ENCODE measurements at regions not wholly inside any gene's neighbourhood (a gene's known extent, or its start where the extent isn't known, plus 50 kb on each side); places are given as distances from the start of the nearest gene placed in this dataset.

- DNase-seq (ENCODE audit: low spot score), result no peak
- in situ Hi-C loops (cut with MboI; ENCODE audit: low pct_unique_long_range_greater_than_20kb, low sequenced_read_pairs, unreplicated experiment), result no loop called here
- no peak for TF ChIP-seq CTCF (IDR thresholded peaks at IDR 0.05; ENCODE audit: extremely low read depth, insufficient read depth, missing control alignments)
Observed at GRCh38 chr4:114458728-114459127, 139.9 kb upstream of the UGT8 start.

GRCh38 chr4:114464726-114465272 lies 133.8 kb upstream of the UGT8 start:
- no peak for DNase-seq (ENCODE audit: low spot score)
- TF ChIP-seq CTCF (IDR thresholded peaks at IDR 0.05; ENCODE audit: extremely low read depth, insufficient read depth, missing control alignments), result no peak
- in situ Hi-C loops (cut with MboI; ENCODE audit: low pct_unique_long_range_greater_than_20kb, low sequenced_read_pairs, unreplicated experiment), result no loop called here

GRCh38 chr4:114465766-114466165 lies 132.8 kb upstream of the UGT8 start:
- no peak for TF ChIP-seq CTCF (IDR thresholded peaks at IDR 0.05; ENCODE audit: extremely low read depth, insufficient read depth, missing control alignments)
- in situ Hi-C loops (cut with MboI; ENCODE audit: low pct_unique_long_range_greater_than_20kb, low sequenced_read_pairs, unreplicated experiment), result no loop called here
- DNase-seq (ENCODE audit: low spot score), result no peak

GRCh38 chr4:114466299-114466698 lies 132.3 kb upstream of the UGT8 start:
- no peak for DNase-seq (ENCODE audit: low spot score)
- in situ Hi-C loops (cut with MboI; ENCODE audit: low pct_unique_long_range_greater_than_20kb, low sequenced_read_pairs, unreplicated experiment), result no loop called here
- TF ChIP-seq CTCF (IDR thresholded peaks at IDR 0.05; ENCODE audit: extremely low read depth, insufficient read depth, missing control alignments), result no peak

GRCh38 chr4:114472269-114473032 lies 126.2 kb upstream of the UGT8 start:
- no peak for DNase-seq (ENCODE audit: low spot score)
- no peak for TF ChIP-seq CTCF (IDR thresholded peaks at IDR 0.05; ENCODE audit: extremely low read depth, insufficient read depth, missing control alignments)
- in situ Hi-C loops (cut with MboI; ENCODE audit: low pct_unique_long_range_greater_than_20kb, low sequenced_read_pairs, unreplicated experiment), result no loop called here

- no peak for DNase-seq (ENCODE audit: low spot score)
- in situ Hi-C loops (cut with MboI; ENCODE audit: low pct_unique_long_range_greater_than_20kb, low sequenced_read_pairs, unreplicated experiment), result no loop called here
- no peak for TF ChIP-seq CTCF (IDR thresholded peaks at IDR 0.05; ENCODE audit: extremely low read depth, insufficient read depth, missing control alignments)
Observed at GRCh38 chr4:114474188-114474800, 124.3 kb upstream of the UGT8 start.

Data from GM13977 (cell line).